ENCODE measurements at regions not wholly inside any gene's neighbourhood (a gene's known extent, or its start where the extent isn't known, plus 50 kb on each side); places are given as distances from the start of the nearest gene placed in this dataset.

DNA sequence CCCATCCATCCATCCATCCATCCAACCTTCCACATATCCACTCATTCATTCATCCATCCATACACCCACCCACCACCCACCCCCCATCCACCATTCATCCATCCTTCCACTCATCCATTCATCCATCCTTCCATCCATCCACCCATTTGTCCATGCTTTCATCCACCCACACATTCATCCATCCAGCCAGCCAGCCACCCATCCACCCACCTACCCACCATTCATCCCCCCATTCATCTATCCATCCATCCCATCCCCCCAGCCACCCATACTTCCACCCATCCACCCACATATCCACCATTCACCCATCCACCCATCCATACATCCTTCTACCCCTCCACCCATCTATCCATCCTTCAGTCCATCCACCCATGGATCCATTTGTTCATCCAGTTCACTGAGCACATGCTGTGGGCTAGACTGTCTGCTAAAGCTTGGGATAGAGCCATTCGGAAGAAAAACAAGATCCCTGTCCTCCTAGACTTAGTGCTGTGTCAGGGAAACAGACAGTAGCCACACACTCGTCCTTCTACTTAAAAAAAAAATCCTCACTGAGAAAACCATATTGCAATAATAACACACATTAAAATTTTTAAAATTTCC lies 377.5 kb downstream of the ADGRD1 start:
- TF ChIP-seq CTCF (conservative IDR thresholded peaks at IDR 0.05; ENCODE audit: low read depth, low read length) (no peak), EZH2 (IDR thresholded peaks at IDR 0.05; ENCODE audit: borderline replicate concordance, low read depth, low read length, poor library complexity, severe bottlenecking) (no peak)
